ENCODE measurements at regions not wholly inside any gene's neighbourhood (a gene's known extent, or its start where the extent isn't known, plus 50 kb on each side); places are given as distances from the start of the nearest gene placed in this dataset.

GRCh38 chr3:67781218-67781617 is 126.8 kb upstream of the SUCLG2 start:
- peaks cover 16% of the 10 kb centered on the region for H3K36me3 Mint-ChIP-seq (ENCODE audit: unreplicated experiment)
- DNase-seq: no peak
- H3K4me1 Mint-ChIP-seq (ENCODE audit: low read depth, unreplicated experiment): no peaks in the 10 kb centered on the region
- H3K27me3 Mint-ChIP-seq (ENCODE audit: unreplicated experiment): no peaks in the 10 kb centered on the region
- no peak overlapping the region for H3K4me3 Mint-ChIP-seq (ENCODE audit: unreplicated experiment)
- no peak overlapping the region for H3K27ac Mint-ChIP-seq (ENCODE audit: unreplicated experiment)
- no peak for TF ChIP-seq CTCF (IDR thresholded peaks at IDR 0.05; ENCODE audit: partially characterized antibody, unreplicated experiment)
- no peaks in the 10 kb centered on the region for H3K9me3 Mint-ChIP-seq (ENCODE audit: unreplicated experiment)

- no peaks in the 10 kb centered on the region for H3K9me3 Mint-ChIP-seq (ENCODE audit: unreplicated experiment)
- no peaks in the 10 kb centered on the region for H3K36me3 Mint-ChIP-seq (ENCODE audit: unreplicated experiment)
- H3K27me3 Mint-ChIP-seq (ENCODE audit: unreplicated experiment): no peaks in the 10 kb centered on the region
- H3K4me1 Mint-ChIP-seq (ENCODE audit: low read depth, unreplicated experiment): no peaks in the 10 kb centered on the region
- H3K27ac Mint-ChIP-seq (ENCODE audit: unreplicated experiment): no peak overlapping the region
- no peak overlapping the region for H3K4me3 Mint-ChIP-seq (ENCODE audit: unreplicated experiment)
- TF ChIP-seq CTCF (IDR thresholded peaks at IDR 0.05; ENCODE audit: partially characterized antibody, unreplicated experiment): no peak
- DNase-seq: no peak
Measured at GRCh38 chr3:67774676-67775075, 120.3 kb upstream of the SUCLG2 start.

GRCh38 chr3:67765575-67765974 is 111.2 kb upstream of the SUCLG2 start:
- no peaks in the 10 kb centered on the region for H3K27me3 Mint-ChIP-seq (ENCODE audit: unreplicated experiment)
- no peaks in the 10 kb centered on the region for H3K4me1 Mint-ChIP-seq (ENCODE audit: low read depth, unreplicated experiment)
- peaks cover 3% of the 10 kb centered on the region for H3K9me3 Mint-ChIP-seq (ENCODE audit: unreplicated experiment)
- peaks cover 5% of the 10 kb centered on the region for H3K36me3 Mint-ChIP-seq (ENCODE audit: unreplicated experiment)
- no peak for DNase-seq
- no peak overlapping the region for H3K27ac Mint-ChIP-seq (ENCODE audit: unreplicated experiment)
- TF ChIP-seq CTCF (IDR thresholded peaks at IDR 0.05; ENCODE audit: partially characterized antibody, unreplicated experiment): no peak
- H3K4me3 Mint-ChIP-seq (ENCODE audit: unreplicated experiment): no peak overlapping the region

GRCh38 chr3:67745296-67745695 is 90.9 kb upstream of the SUCLG2 start:
- no peak overlapping the region for H3K4me3 Mint-ChIP-seq (ENCODE audit: unreplicated experiment)
- DNase-seq: no peak
- H3K9me3 Mint-ChIP-seq (ENCODE audit: unreplicated experiment): no peaks in the 10 kb centered on the region
- H3K27me3 Mint-ChIP-seq (ENCODE audit: unreplicated experiment): no peaks in the 10 kb centered on the region
- H3K36me3 Mint-ChIP-seq (ENCODE audit: unreplicated experiment): no peaks in the 10 kb centered on the region
- no peak for TF ChIP-seq CTCF (IDR thresholded peaks at IDR 0.05; ENCODE audit: partially characterized antibody, unreplicated experiment)
- H3K4me1 Mint-ChIP-seq (ENCODE audit: low read depth, unreplicated experiment): peaks cover 2% of the 10 kb centered on the region
- peak overlapping the region; percentile 20 for H3K27ac Mint-ChIP-seq (ENCODE audit: unreplicated experiment)

GRCh38 chr3:67744699-67745098 is 90.3 kb upstream of the SUCLG2 start:
- Mint-ChIP-seq H3K27me3 (ENCODE audit: unreplicated experiment) (peaks cover 2% of the 10 kb centered on the region), H3K4me3 (ENCODE audit: unreplicated experiment) (no peak overlapping the region), H3K27ac (ENCODE audit: unreplicated experiment) (no peak overlapping the region), H3K36me3 (ENCODE audit: unreplicated experiment) (no peaks in the 10 kb centered on the region), H3K4me1 (ENCODE audit: low read depth, unreplicated experiment) (peaks cover 2% of the 10 kb centered on the region), H3K9me3 (ENCODE audit: unreplicated experiment) (no peaks in the 10 kb centered on the region)
- no peak for DNase-seq
- no peak for TF ChIP-seq CTCF (IDR thresholded peaks at IDR 0.05; ENCODE audit: partially characterized antibody, unreplicated experiment)
